ENCODE measurements at regions not wholly inside any gene's neighbourhood (a gene's known extent, or its start where the extent isn't known, plus 50 kb on each side); places are given as distances from the start of the nearest gene placed in this dataset.

DNA sequence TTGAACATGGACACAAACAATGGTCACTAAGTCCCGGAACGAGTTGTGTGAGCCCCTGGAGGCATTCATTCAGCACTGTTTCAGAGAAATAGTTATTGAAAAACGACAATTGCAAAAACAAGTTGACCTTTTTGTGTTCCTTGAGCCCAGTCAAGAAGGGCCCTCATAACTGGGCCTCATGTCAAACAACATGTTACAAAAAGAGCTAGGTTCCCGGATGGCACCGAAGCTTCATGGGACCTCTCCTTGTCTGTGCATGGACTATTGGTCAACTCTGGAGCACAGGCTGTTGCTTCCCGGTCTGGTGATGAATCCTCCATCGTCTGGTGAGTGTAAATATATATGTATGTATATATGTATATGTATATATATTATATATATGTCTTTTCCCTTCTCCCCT is 176.6 kb downstream of the ALG10 start:
- TF ChIP-seq, protein P1, sequence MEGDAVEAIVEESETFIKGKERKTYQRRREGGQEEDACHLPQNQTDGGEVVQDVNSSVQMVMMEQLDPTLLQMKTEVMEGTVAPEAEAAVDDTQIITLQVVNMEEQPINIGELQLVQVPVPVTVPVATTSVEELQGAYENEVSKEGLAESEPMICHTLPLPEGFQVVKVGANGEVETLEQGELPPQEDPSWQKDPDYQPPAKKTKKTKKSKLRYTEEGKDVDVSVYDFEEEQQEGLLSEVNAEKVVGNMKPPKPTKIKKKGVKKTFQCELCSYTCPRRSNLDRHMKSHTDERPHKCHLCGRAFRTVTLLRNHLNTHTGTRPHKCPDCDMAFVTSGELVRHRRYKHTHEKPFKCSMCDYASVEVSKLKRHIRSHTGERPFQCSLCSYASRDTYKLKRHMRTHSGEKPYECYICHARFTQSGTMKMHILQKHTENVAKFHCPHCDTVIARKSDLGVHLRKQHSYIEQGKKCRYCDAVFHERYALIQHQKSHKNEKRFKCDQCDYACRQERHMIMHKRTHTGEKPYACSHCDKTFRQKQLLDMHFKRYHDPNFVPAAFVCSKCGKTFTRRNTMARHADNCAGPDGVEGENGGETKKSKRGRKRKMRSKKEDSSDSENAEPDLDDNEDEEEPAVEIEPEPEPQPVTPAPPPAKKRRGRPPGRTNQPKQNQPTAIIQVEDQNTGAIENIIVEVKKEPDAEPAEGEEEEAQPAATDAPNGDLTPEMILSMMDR (conservative IDR thresholded peaks at IDR 0.05): no peak
- no peak for TF ChIP-seq EZH2 (IDR thresholded peaks at IDR 0.05; ENCODE audit: low read depth)
- no peaks in the 10 kb centered on the region for H3K36me3 ChIP-seq (ENCODE audit: low read depth)
- H3K9me2 ChIP-seq (ENCODE audit: insufficient read depth): no peaks in the 10 kb centered on the region
- no peak overlapping the region for H3K4me2 ChIP-seq
- no peak overlapping the region for H2AFZ ChIP-seq
- no peak overlapping the region for H3K4me3 ChIP-seq
- BruUV-seq (replicated peaks): no TSS peak
- ChIA-PET CTCF (no interaction called here), POLR2A (ENCODE audit: unreplicated experiment) (no interaction called here)
- no peaks in the 10 kb centered on the region for H4K20me1 ChIP-seq (ENCODE audit: insufficient read depth)
- no peak overlapping the region for H3K27ac ChIP-seq
- no peaks in the 10 kb centered on the region for H3F3A ChIP-seq (ENCODE audit: insufficient read depth, low read depth)
- H3K4me1 ChIP-seq (replicated peaks; ENCODE audit: insufficient read depth): no peaks in the 10 kb centered on the region
- H3K79me2 ChIP-seq (ENCODE audit: low read depth): no peaks in the 10 kb centered on the region
- peaks cover 16% of the 10 kb centered on the region; the same call in 1 of the 2 replicates for H3K27me3 ChIP-seq (ENCODE audit: insufficient read depth, low read depth)
- DNase-seq: no peak
- no peaks in the 10 kb centered on the region for H3K9me3 ChIP-seq (ENCODE audit: insufficient read depth, low read depth)
- intact Hi-C loops (cut with micrococcal nuclease; ENCODE audit: unreplicated experiment): no loop called here

DNA sequence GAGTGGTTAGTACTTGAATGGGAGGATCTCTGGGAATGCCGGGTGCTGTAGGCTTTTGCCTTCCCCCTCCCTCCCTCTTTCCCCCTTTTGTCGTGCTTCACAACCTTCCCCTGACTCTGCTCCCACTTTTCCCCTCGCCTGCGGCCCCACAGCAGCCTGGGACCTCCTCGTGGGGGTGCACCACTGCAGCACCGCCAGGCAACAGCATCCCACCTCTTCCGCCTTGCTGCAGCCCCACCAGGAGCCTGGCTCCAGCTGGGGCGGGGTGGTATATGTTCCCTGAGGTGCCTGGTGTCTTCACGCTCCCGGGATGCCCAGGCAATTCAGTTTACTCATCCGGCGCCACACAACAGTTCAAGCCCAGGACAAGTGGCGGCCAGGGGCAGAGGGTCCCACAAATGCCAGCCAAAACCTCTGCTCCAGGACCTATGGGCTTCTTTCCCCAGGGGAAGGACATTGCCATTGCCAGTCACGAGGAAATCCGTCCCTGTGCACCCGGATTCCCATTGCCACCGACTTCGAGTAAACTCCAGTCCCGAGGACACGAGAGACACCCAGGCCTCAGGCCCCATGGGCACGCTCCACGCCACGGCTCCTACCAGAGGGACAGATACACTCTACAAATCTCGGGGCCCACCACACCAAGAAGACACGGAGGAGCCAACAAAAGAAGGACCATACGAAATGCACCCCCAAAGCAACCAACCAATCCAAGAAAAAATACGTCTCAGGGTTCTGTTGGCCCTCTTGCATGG is 181.7 kb downstream of the ALG10 start:
- H3K27ac ChIP-seq: no peak overlapping the region
- CTCF ChIA-PET: no interaction called here
- no peak overlapping the region for H3K4me2 ChIP-seq
- H3K27me3 ChIP-seq (ENCODE audit: insufficient read depth, low read depth): peaks cover 21% of the 10 kb centered on the region
- POLR2A ChIA-PET (ENCODE audit: unreplicated experiment): no interaction called here
- H3K4me3 ChIP-seq: no peak overlapping the region
- intact Hi-C loops (cut with micrococcal nuclease; ENCODE audit: unreplicated experiment): no loop called here
- H3F3A ChIP-seq (ENCODE audit: insufficient read depth, low read depth): no peaks in the 10 kb centered on the region
- no peaks in the 10 kb centered on the region for H4K20me1 ChIP-seq (ENCODE audit: insufficient read depth)
- TF ChIP-seq, protein P1 (conservative IDR thresholded peaks at IDR 0.05): no peak
- TF ChIP-seq EZH2 (IDR thresholded peaks at IDR 0.05; ENCODE audit: low read depth): no peak
- H3K9me3 ChIP-seq (ENCODE audit: insufficient read depth, low read depth): no peaks in the 10 kb centered on the region
- no peak for DNase-seq
- H3K36me3 ChIP-seq (ENCODE audit: low read depth): no peaks in the 10 kb centered on the region
- BruUV-seq (replicated peaks): no TSS peak
- H2AFZ ChIP-seq: no peak overlapping the region
- no peaks in the 10 kb centered on the region for H3K79me2 ChIP-seq (ENCODE audit: low read depth)
- no peaks in the 10 kb centered on the region for H3K4me1 ChIP-seq (replicated peaks; ENCODE audit: insufficient read depth)
- no peaks in the 10 kb centered on the region for H3K9me2 ChIP-seq (ENCODE audit: insufficient read depth)

GRCh38 chr12:34204830-34205285 is 182.6 kb downstream of the ALG10 start:
- Histone ChIP-seq H3K9me2 (ENCODE audit: insufficient read depth) (no peaks in the 10 kb centered on the region), H3K9me3 (ENCODE audit: insufficient read depth, low read depth) (no peaks in the 10 kb centered on the region)
- POLR2A ChIA-PET (ENCODE audit: unreplicated experiment): no interaction called here

More at GRCh38 chr12:34204830-34205285, 182.6 kb downstream of the ALG10 start:
- Histone ChIP-seq H2AFZ (no peak overlapping the region), H3F3A (ENCODE audit: insufficient read depth, low read depth) (no peaks in the 10 kb centered on the region), H3K36me3 (ENCODE audit: low read depth) (no peaks in the 10 kb centered on the region), H3K79me2 (ENCODE audit: low read depth) (no peaks in the 10 kb centered on the region), H3K4me2 (no peak overlapping the region), H4K20me1 (ENCODE audit: insufficient read depth) (no peaks in the 10 kb centered on the region), H3K27ac (no peak overlapping the region), H3K4me3 (no peak overlapping the region), H3K4me1 (replicated peaks; ENCODE audit: insufficient read depth) (no peaks in the 10 kb centered on the region), H3K27me3 (ENCODE audit: insufficient read depth, low read depth) (peaks cover 28% of the 10 kb centered on the region)
- TF ChIP-seq, protein P1 (conservative IDR thresholded peaks at IDR 0.05): no peak
- TF ChIP-seq EZH2 (IDR thresholded peaks at IDR 0.05; ENCODE audit: low read depth): no peak
- CTCF ChIA-PET: no interaction called here
- no peak for DNase-seq
- BruUV-seq (replicated peaks): no TSS peak
- intact Hi-C loops (cut with micrococcal nuclease; ENCODE audit: unreplicated experiment): no loop called here
